ENCODE measurements at regions not wholly inside any gene's neighbourhood (a gene's known extent, or its start where the extent isn't known, plus 50 kb on each side); places are given as distances from the start of the nearest gene placed in this dataset.
"Not testable (repeated sequence)": the region's sequence is repeated elsewhere in the genome, so short reads cannot be mapped to it uniquely, and the experiment has no call there.

- Mint-ChIP-seq H3K36me3 (no peaks in the 10 kb centered on the region), H3K4me1 (no peaks in the 10 kb centered on the region), H3K27ac (no peak overlapping the region), H3K27me3 (no peaks in the 10 kb centered on the region), H3K4me3 (no peak overlapping the region), H3K9me3 (no peaks in the 10 kb centered on the region)
- DNase-seq (ENCODE audit: low spot score in 2 of 2) = no peak
- ATAC-seq (ENCODE audit: low read depth) = no peak
Measured at GRCh38 chr6:119683671-119684070, 334.1 kb upstream of the MAN1A1 start.

- Mint-ChIP-seq H3K27me3 (no peaks in the 10 kb centered on the region), H3K36me3 (no peaks in the 10 kb centered on the region), H3K4me3 (no peak overlapping the region), H3K9me3 (no peaks in the 10 kb centered on the region), H3K4me1 (no peaks in the 10 kb centered on the region), H3K27ac (no peak overlapping the region)
- DNase-seq (ENCODE audit: low spot score in 2 of 2) (no peak), ATAC-seq (ENCODE audit: low read depth) (no peak)
Measured at GRCh38 chr6:119683031-119683430, 333.5 kb upstream of the MAN1A1 start.

GRCh38 chr6:119678961-119679360 is 329.4 kb upstream of the MAN1A1 start:
- DNase-seq (ENCODE audit: low spot score in 2 of 2) (no peak), ATAC-seq (ENCODE audit: low read depth) (no peak)
- no peak overlapping the region for H3K27ac Mint-ChIP-seq
- H3K9me3 Mint-ChIP-seq = no peaks in the 10 kb centered on the region
- H3K36me3 Mint-ChIP-seq = no peaks in the 10 kb centered on the region
- H3K27me3 Mint-ChIP-seq = peaks cover 2% of the 10 kb centered on the region
- H3K4me3 Mint-ChIP-seq = no peak overlapping the region
- no peaks in the 10 kb centered on the region for H3K4me1 Mint-ChIP-seq

- H3K4me3 Mint-ChIP-seq = no peak overlapping the region
- no peaks in the 10 kb centered on the region for H3K9me3 Mint-ChIP-seq
- no peaks in the 10 kb centered on the region for H3K36me3 Mint-ChIP-seq
- ATAC-seq (ENCODE audit: low read depth) = no peak
- no peaks in the 10 kb centered on the region for H3K4me1 Mint-ChIP-seq
- peaks cover 2% of the 10 kb centered on the region for H3K27me3 Mint-ChIP-seq
- DNase-seq (ENCODE audit: low spot score in 2 of 2) = no peak
- H3K27ac Mint-ChIP-seq = no peak overlapping the region
Measured at GRCh38 chr6:119677384-119677783, 327.8 kb upstream of the MAN1A1 start.

GRCh38 chr6:119676961-119677360 is 327.4 kb upstream of the MAN1A1 start:
- ATAC-seq (ENCODE audit: low read depth) (no peak), DNase-seq (ENCODE audit: low spot score in 2 of 2) (no peak)
- Mint-ChIP-seq H3K27me3 (peaks cover 2% of the 10 kb centered on the region), H3K4me3 (no peak overlapping the region), H3K27ac (no peak overlapping the region), H3K9me3 (no peaks in the 10 kb centered on the region), H3K36me3 (no peaks in the 10 kb centered on the region), H3K4me1 (no peaks in the 10 kb centered on the region)

GRCh38 chr6:119676230-119676629 is 326.7 kb upstream of the MAN1A1 start:
- no peak for DNase-seq (ENCODE audit: low spot score in 2 of 2)
- H3K27ac Mint-ChIP-seq = no peak overlapping the region
- H3K4me3 Mint-ChIP-seq = no peak overlapping the region
- no peaks in the 10 kb centered on the region for H3K36me3 Mint-ChIP-seq
- no peak for ATAC-seq (ENCODE audit: low read depth)
- no peaks in the 10 kb centered on the region for H3K9me3 Mint-ChIP-seq
- no peaks in the 10 kb centered on the region for H3K4me1 Mint-ChIP-seq
- peaks cover 2% of the 10 kb centered on the region for H3K27me3 Mint-ChIP-seq

GRCh38 chr6:119673741-119674140 is 324.2 kb upstream of the MAN1A1 start:
- ATAC-seq (ENCODE audit: low read depth) (no peak), DNase-seq (ENCODE audit: low spot score in 2 of 2) (no peak)
- H3K27me3 Mint-ChIP-seq = peaks cover 2% of the 10 kb centered on the region
- H3K4me3 Mint-ChIP-seq = no peak overlapping the region
- H3K36me3 Mint-ChIP-seq = no peaks in the 10 kb centered on the region
- no peaks in the 10 kb centered on the region for H3K9me3 Mint-ChIP-seq
- no peaks in the 10 kb centered on the region for H3K4me1 Mint-ChIP-seq
- no peak overlapping the region for H3K27ac Mint-ChIP-seq

- DNase-seq (ENCODE audit: low spot score in 2 of 2) (no peak), ATAC-seq (ENCODE audit: low read depth) (no peak)
- Mint-ChIP-seq H3K4me3 (no peak overlapping the region), H3K27me3 (peaks cover 2% of the 10 kb centered on the region), H3K9me3 (no peaks in the 10 kb centered on the region), H3K36me3 (no peaks in the 10 kb centered on the region), H3K4me1 (no peaks in the 10 kb centered on the region), H3K27ac (no peak overlapping the region)
Measured at GRCh38 chr6:119672725-119673124, 323.2 kb upstream of the MAN1A1 start.

- Mint-ChIP-seq H3K9me3 (no peaks in the 10 kb centered on the region), H3K4me1 (no peaks in the 10 kb centered on the region), H3K36me3 (no peaks in the 10 kb centered on the region), H3K27ac (no peak overlapping the region), H3K4me3 (no peak overlapping the region), H3K27me3 (peaks cover 2% of the 10 kb centered on the region)
- DNase-seq (ENCODE audit: low spot score in 2 of 2) = no peak
- ATAC-seq (ENCODE audit: low read depth) = no peak
Measured at GRCh38 chr6:119671105-119671504, 321.5 kb upstream of the MAN1A1 start.

GRCh38 chr6:119669221-119669620 is 319.7 kb upstream of the MAN1A1 start:
- ATAC-seq (ENCODE audit: low read depth) (no peak), DNase-seq (ENCODE audit: low spot score in 2 of 2) (no peak)
- H3K27me3 Mint-ChIP-seq = no peaks in the 10 kb centered on the region
- no peaks in the 10 kb centered on the region for H3K4me1 Mint-ChIP-seq
- H3K9me3 Mint-ChIP-seq = no peaks in the 10 kb centered on the region
- H3K4me3 Mint-ChIP-seq = no peak overlapping the region
- no peak overlapping the region for H3K27ac Mint-ChIP-seq
- no peaks in the 10 kb centered on the region for H3K36me3 Mint-ChIP-seq

GRCh38 chr6:119665432-119665831 is 315.9 kb upstream of the MAN1A1 start:
- not testable (repeated sequence) for H3K27me3 Mint-ChIP-seq; H3K9me3 Mint-ChIP-seq; H3K27ac Mint-ChIP-seq; DNase-seq (ENCODE audit: low spot score in 2 of 2); H3K4me3 Mint-ChIP-seq; H3K4me1 Mint-ChIP-seq; H3K36me3 Mint-ChIP-seq; ATAC-seq (ENCODE audit: low read depth)

- DNase-seq (ENCODE audit: low spot score in 2 of 2) = no peak
- no peaks in the 10 kb centered on the region for H3K9me3 Mint-ChIP-seq
- H3K27me3 Mint-ChIP-seq = no peaks in the 10 kb centered on the region
Measured at GRCh38 chr6:119661628-119662027, 312.1 kb upstream of the MAN1A1 start.

GRCh38 chr6:119661078-119661477 is 311.5 kb upstream of the MAN1A1 start:
- no peak for ATAC-seq (ENCODE audit: low read depth)
- no peaks in the 10 kb centered on the region for H3K36me3 Mint-ChIP-seq
- no peaks in the 10 kb centered on the region for H3K4me1 Mint-ChIP-seq
- DNase-seq (ENCODE audit: low spot score in 2 of 2) = no peak
- H3K27ac Mint-ChIP-seq = no peak overlapping the region
- H3K4me3 Mint-ChIP-seq = no peak overlapping the region
- no peaks in the 10 kb centered on the region for H3K27me3 Mint-ChIP-seq
- H3K9me3 Mint-ChIP-seq = no peaks in the 10 kb centered on the region

More at GRCh38 chr6:119661628-119662027, 312.1 kb upstream of the MAN1A1 start:
- Mint-ChIP-seq H3K27ac (no peak overlapping the region), H3K4me3 (no peak overlapping the region), H3K4me1 (no peaks in the 10 kb centered on the region), H3K36me3 (no peaks in the 10 kb centered on the region)
- ATAC-seq (ENCODE audit: low read depth) = no peak

GRCh38 chr6:119658917-119659316 is 309.4 kb upstream of the MAN1A1 start:
- H3K27me3 Mint-ChIP-seq = no peaks in the 10 kb centered on the region
- ATAC-seq (ENCODE audit: low read depth) = no peak

GRCh38 chr6:119655124-119655523 is 305.6 kb upstream of the MAN1A1 start:
- no peaks in the 10 kb centered on the region for H3K9me3 Mint-ChIP-seq
- H3K36me3 Mint-ChIP-seq = no peaks in the 10 kb centered on the region
- DNase-seq (ENCODE audit: low spot score in 2 of 2) (no peak), ATAC-seq (ENCODE audit: low read depth) (no peak)
- no peaks in the 10 kb centered on the region for H3K4me1 Mint-ChIP-seq
- H3K27ac Mint-ChIP-seq = no peak overlapping the region
- H3K4me3 Mint-ChIP-seq = no peak overlapping the region
- no peaks in the 10 kb centered on the region for H3K27me3 Mint-ChIP-seq

More at GRCh38 chr6:119658917-119659316, 309.4 kb upstream of the MAN1A1 start:
- DNase-seq (ENCODE audit: low spot score in 2 of 2) = no peak
- no peaks in the 10 kb centered on the region for H3K9me3 Mint-ChIP-seq
- H3K36me3 Mint-ChIP-seq = no peaks in the 10 kb centered on the region
- no peak overlapping the region for H3K4me3 Mint-ChIP-seq
- H3K27ac Mint-ChIP-seq = no peak overlapping the region
- H3K4me1 Mint-ChIP-seq = no peaks in the 10 kb centered on the region

All from memory B cell (primary cell).